OCI-LY1 (cell line): ENCODE measurements at regions not wholly inside any gene's neighbourhood (a gene's known extent, or its start where the extent isn't known, plus 50 kb on each side); places are given as distances from the start of the nearest gene placed in this dataset.

Experiments used
- EZH2 ChIP-seq: fragments of 200-600 bp; sonication (generic), shearing (Covaris generic); IDR thresholded peaks from 2 replicates; pipeline ENCODE4 v1.8.0; 2017; ENCODE audit warnings: borderline replicate concordance, mixed run types, mild to moderate bottlenecking, antibody characterized with exemption, low read length, moderate library complexity, mixed read lengths
- TF ChIP-seq, protein P1 (sequence below): fragments of 200-600 bp; sonication (generic), shearing (Covaris generic); IDR thresholded peaks from 2 replicates; pipeline ENCODE4 v1.5.1; 2017; ENCODE audit warnings: mild to moderate bottlenecking, antibody characterized with exemption, low read length, moderate library complexity, mixed read lengths

GRCh38 chr4:89570931-89571330, 263.3 kb upstream of the GPRIN3 start:
- TF ChIP-seq, protein P1, sequence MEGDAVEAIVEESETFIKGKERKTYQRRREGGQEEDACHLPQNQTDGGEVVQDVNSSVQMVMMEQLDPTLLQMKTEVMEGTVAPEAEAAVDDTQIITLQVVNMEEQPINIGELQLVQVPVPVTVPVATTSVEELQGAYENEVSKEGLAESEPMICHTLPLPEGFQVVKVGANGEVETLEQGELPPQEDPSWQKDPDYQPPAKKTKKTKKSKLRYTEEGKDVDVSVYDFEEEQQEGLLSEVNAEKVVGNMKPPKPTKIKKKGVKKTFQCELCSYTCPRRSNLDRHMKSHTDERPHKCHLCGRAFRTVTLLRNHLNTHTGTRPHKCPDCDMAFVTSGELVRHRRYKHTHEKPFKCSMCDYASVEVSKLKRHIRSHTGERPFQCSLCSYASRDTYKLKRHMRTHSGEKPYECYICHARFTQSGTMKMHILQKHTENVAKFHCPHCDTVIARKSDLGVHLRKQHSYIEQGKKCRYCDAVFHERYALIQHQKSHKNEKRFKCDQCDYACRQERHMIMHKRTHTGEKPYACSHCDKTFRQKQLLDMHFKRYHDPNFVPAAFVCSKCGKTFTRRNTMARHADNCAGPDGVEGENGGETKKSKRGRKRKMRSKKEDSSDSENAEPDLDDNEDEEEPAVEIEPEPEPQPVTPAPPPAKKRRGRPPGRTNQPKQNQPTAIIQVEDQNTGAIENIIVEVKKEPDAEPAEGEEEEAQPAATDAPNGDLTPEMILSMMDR, result no peak
- no peak for TF ChIP-seq EZH2
